ENCODE measurements at regions not wholly inside any gene's neighbourhood (a gene's known extent, or its start where the extent isn't known, plus 50 kb on each side); places are given as distances from the start of the nearest gene placed in this dataset.

DNA sequence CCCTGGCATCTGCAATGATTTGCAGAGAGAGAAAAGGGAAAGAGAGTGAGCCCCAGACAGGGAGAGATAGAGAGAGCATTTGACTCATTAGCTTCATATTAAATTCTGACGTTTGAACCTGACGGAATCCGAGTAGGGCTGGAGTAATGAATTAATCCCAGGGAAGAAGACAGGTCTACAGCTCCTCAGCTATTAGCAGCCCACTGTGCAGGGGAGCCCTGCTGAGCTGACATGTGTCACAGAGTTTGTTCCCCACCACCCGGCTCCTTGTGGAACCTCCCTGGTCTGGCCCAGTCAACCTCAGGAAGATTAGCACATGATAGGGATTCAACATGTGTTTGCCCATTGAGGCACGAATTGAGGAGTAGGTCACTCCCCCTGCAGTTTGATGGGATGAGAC, 404.0 kb downstream of the BUD13 start:
- no peak for TF ChIP-seq TEAD4 (IDR thresholded peaks at IDR 0.05)
- TF ChIP-seq, protein P1, sequence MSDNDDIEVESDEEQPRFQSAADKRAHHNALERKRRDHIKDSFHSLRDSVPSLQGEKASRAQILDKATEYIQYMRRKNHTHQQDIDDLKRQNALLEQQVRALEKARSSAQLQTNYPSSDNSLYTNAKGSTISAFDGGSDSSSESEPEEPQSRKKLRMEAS (IDR thresholded peaks at IDR 0.05) = no peak
- no peak for TF ChIP-seq NFIC (IDR thresholded peaks at IDR 0.05)

Measured in Ishikawa (cell line).